K562 (cell line): ENCODE measurements at regions not wholly inside any gene's neighbourhood (a gene's known extent, or its start where the extent isn't known, plus 50 kb on each side); places are given as distances from the start of the nearest gene placed in this dataset.

ENCODE experiments used
- CTCF ChIP-seq, 3 experiments: IDR thresholded peaks in 2 of 3; conservative IDR thresholded peaks in 1 of 3; 2 replicates each; pipeline ENCODE4 v1.5.1; 2011 to 2012; ENCODE audit warnings: low read length in 3 of 3, mild to moderate bottlenecking in 3 of 3, control low read depth in 2 of 3, improper control_type of control experiment in 1 of 3, inconsistent platforms in 1 of 3, low read depth in 1 of 3, mixed read lengths in 1 of 3, moderate library complexity in 1 of 3; ENCODE audit not compliant: insufficient read depth in 2 of 3
- GABPA ChIP-seq: fragments of 200-800 bp; sonication (Bioruptor generic); conservative IDR thresholded peaks from 2 replicates; pipeline ENCODE4 v1.6.1; 2016; ENCODE audit warnings: low read depth, missing genetic modification characterization, missing compliant biosample characterization
- KLF1 ChIP-seq: fragments of 450-650 bp; IDR thresholded peaks from 2 replicates; pipeline ENCODE4 v1.6.1; 2016; ENCODE audit warnings: missing genetic modification characterization, missing compliant biosample characterization
- NR1H2 ChIP-seq: sonication (generic); formaldehyde crosslinking; IDR thresholded peaks from 2 replicates; pipeline ENCODE4 v1.4.0; 2020; ENCODE audit warnings: mild to moderate bottlenecking, missing genetic modification reagents
- NR2C2 ChIP-seq, 2 experiments: fragments of 200-800 bp in 1 of 2; sonication (Bioruptor generic) in 1 of 2; sonication (generic) in 1 of 2; formaldehyde crosslinking in 1 of 2; IDR thresholded peaks; 2 replicates each; pipeline versions ENCODE4 v1.6.1 to v1.8.0; 2016 to 2022; ENCODE audit warnings: mild to moderate bottlenecking in 1 of 2, missing compliant biosample characterization in 1 of 2, missing genetic modification characterization in 1 of 2, missing genetic modification reagents in 1 of 2
- PCBP2 ChIP-seq: fragments of 200-400 bp; formaldehyde crosslinking; IDR thresholded peaks from 2 replicates; pipeline ENCODE4 v1.6.1; 2018; ENCODE audit warnings: low read length, low read depth, mild to moderate bottlenecking, moderate library complexity; ENCODE audit not compliant: poor library complexity, severe bottlenecking
- POLR2A ChIP-seq: fragments of 450-650 bp; conservative IDR thresholded peaks from 2 replicates; pipeline ENCODE4 v1.6.1; 2016
- ZNF217 ChIP-seq: sonication (generic); formaldehyde crosslinking; IDR thresholded peaks from 2 replicates; pipeline ENCODE4 v1.8.0; 2022; ENCODE audit warnings: mild to moderate bottlenecking, missing genetic modification reagents
- ZNF785 ChIP-seq: fragments of 250-450 bp; sonication (Bioruptor Pico); IDR thresholded peaks from 2 replicates; pipeline ENCODE4 v1.4.0; 2020; ENCODE audit warnings: mild to moderate bottlenecking
- ZSCAN32 ChIP-seq: fragments of 450-650 bp; formaldehyde crosslinking; IDR thresholded peaks from 2 replicates; pipeline ENCODE4 v1.4.0; 2020; ENCODE audit warnings: mild to moderate bottlenecking, moderate library complexity
- TF ChIP-seq, protein P1 (sequence below): IDR thresholded peaks from 2 replicates; pipeline ENCODE4 v1.6.1; 2011; ENCODE audit not compliant: insufficient read length; ENCODE audit errors: extremely low read depth

GRCh38 chr18:986051-986450, 81.4 kb downstream of the ADCYAP1 start:
- TF ChIP-seq ZNF785 (CRISPR knock-in tag) (no peak), KLF1 (no peak), POLR2A (no peak), CTCF (IDR thresholded peaks at IDR 0.05 in 2 of 3, conservative IDR thresholded peaks at IDR 0.05 in 1 of 3; ENCODE audit: insufficient read depth in 2 of 3, low read depth in 1 of 3, low read length in 3 of 3) (no peak), NR1H2 (CRISPR knock-in tag) (no peak), GABPA (tag) (no peak), ZSCAN32 (CRISPR knock-in tag) (no peak), ZNF217 (no peak), NR2C2 (CRISPR knock-in tag; IDR thresholded peaks at IDR 0.05) (no peak), NR2C2 (tag; IDR thresholded peaks at IDR 0.05) (no peak), PCBP2 (no peak)
- TF ChIP-seq, protein P1, sequence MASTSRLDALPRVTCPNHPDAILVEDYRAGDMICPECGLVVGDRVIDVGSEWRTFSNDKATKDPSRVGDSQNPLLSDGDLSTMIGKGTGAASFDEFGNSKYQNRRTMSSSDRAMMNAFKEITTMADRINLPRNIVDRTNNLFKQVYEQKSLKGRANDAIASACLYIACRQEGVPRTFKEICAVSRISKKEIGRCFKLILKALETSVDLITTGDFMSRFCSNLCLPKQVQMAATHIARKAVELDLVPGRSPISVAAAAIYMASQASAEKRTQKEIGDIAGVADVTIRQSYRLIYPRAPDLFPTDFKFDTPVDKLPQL, result no peak
